ENCODE measurements at regions not wholly inside any gene's neighbourhood (a gene's known extent, or its start where the extent isn't known, plus 50 kb on each side); places are given as distances from the start of the nearest gene placed in this dataset.

- TF ChIP-seq, protein P1, sequence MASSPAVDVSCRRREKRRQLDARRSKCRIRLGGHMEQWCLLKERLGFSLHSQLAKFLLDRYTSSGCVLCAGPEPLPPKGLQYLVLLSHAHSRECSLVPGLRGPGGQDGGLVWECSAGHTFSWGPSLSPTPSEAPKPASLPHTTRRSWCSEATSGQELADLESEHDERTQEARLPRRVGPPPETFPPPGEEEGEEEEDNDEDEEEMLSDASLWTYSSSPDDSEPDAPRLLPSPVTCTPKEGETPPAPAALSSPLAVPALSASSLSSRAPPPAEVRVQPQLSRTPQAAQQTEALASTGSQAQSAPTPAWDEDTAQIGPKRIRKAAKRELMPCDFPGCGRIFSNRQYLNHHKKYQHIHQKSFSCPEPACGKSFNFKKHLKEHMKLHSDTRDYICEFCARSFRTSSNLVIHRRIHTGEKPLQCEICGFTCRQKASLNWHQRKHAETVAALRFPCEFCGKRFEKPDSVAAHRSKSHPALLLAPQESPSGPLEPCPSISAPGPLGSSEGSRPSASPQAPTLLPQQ (tag by site-specific recombination; IDR thresholded peaks at IDR 0.05), result peak; percentile 99
- TF ChIP-seq ZNF148 (tag by site-specific recombination; IDR thresholded peaks at IDR 0.05; ENCODE audit: borderline replicate concordance) (no peak), ZNF48 (tag by site-specific recombination; IDR thresholded peaks at IDR 0.05) (no peak), ZSCAN23 (tag by site-specific recombination; IDR thresholded peaks at IDR 0.05) (peak; percentile 72; the same call in 1 of the 2 replicates), GLI2 (tag by site-specific recombination; IDR thresholded peaks at IDR 0.05; ENCODE audit: borderline replicate concordance, low read depth) (peak; percentile 21; the same call in 1 of the 2 replicates), ZNF677 (tag by site-specific recombination; IDR thresholded peaks at IDR 0.05) (no peak), ZBTB8A (tag by site-specific recombination; IDR thresholded peaks at IDR 0.05) (peak; percentile 48; the same call in 1 of the 2 replicates), ZNF544 (tag by site-specific recombination; IDR thresholded peaks at IDR 0.05) (no peak), ZFP3 (tag by site-specific recombination; IDR thresholded peaks at IDR 0.05; ENCODE audit: low read depth) (no peak), ZBTB20 (tag by site-specific recombination; IDR thresholded peaks at IDR 0.05) (peak; percentile 36; the same call in 1 of the 2 replicates), IKZF3 (tag by site-specific recombination; IDR thresholded peaks at IDR 0.05) (peak; percentile 84), INSM2 (tag by site-specific recombination; IDR thresholded peaks at IDR 0.05) (peak; percentile 83), ZNF138 (tag by site-specific recombination; IDR thresholded peaks at IDR 0.05; ENCODE audit: borderline replicate concordance) (no peak), SALL2 (tag by site-specific recombination; IDR thresholded peaks at IDR 0.05; ENCODE audit: borderline replicate concordance) (no peak), ZNF621 (tag by site-specific recombination; IDR thresholded peaks at IDR 0.05) (no peak), MZF1 (tag by site-specific recombination; IDR thresholded peaks at IDR 0.05; ENCODE audit: borderline replicate concordance) (peak; percentile 84), SETDB1 (IDR thresholded peaks at IDR 0.05; ENCODE audit: insufficient read length, low read length) (peak; percentile 33), ZNF266 (tag by site-specific recombination; IDR thresholded peaks at IDR 0.05; ENCODE audit: low read depth) (no peak), YY1 (tag by site-specific recombination; IDR thresholded peaks at IDR 0.05) (no peak), ZNF2 (tag by site-specific recombination; IDR thresholded peaks at IDR 0.05) (peak; percentile 83), AEBP2 (tag by site-specific recombination; IDR thresholded peaks at IDR 0.05; ENCODE audit: borderline replicate concordance) (no peak)
- TF ChIP-seq, protein P2, sequence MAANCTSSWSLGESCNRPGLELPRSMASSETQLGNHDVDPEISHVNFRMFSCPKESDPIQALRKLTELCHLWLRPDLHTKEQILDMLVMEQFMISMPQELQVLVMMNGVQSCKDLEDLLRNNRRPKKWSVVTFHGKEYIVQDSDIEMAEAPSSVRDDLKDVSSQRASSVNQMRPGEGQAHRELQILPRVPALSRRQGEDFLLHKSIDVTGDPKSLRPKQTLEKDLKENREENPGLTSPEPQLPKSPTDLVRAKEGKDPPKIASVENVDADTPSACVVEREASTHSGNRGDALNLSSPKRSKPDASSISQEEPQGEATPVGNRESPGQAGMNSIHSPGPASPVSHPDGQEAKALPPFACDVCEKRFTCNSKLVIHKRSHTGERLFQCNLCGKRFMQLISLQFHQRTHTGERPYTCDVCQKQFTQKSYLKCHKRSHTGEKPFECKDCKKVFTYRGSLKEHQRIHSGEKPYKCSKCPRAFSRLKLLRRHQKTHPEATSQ (tag by site-specific recombination; IDR thresholded peaks at IDR 0.05), result no peak
- TF ChIP-seq, protein P3, sequence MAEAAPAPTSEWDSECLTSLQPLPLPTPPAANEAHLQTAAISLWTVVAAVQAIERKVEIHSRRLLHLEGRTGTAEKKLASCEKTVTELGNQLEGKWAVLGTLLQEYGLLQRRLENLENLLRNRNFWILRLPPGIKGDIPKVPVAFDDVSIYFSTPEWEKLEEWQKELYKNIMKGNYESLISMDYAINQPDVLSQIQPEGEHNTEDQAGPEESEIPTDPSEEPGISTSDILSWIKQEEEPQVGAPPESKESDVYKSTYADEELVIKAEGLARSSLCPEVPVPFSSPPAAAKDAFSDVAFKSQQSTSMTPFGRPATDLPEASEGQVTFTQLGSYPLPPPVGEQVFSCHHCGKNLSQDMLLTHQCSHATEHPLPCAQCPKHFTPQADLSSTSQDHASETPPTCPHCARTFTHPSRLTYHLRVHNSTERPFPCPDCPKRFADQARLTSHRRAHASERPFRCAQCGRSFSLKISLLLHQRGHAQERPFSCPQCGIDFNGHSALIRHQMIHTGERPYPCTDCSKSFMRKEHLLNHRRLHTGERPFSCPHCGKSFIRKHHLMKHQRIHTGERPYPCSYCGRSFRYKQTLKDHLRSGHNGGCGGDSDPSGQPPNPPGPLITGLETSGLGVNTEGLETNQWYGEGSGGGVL (tag by site-specific recombination; IDR thresholded peaks at IDR 0.05), result peak; percentile 73
- TF ChIP-seq, protein P4, sequence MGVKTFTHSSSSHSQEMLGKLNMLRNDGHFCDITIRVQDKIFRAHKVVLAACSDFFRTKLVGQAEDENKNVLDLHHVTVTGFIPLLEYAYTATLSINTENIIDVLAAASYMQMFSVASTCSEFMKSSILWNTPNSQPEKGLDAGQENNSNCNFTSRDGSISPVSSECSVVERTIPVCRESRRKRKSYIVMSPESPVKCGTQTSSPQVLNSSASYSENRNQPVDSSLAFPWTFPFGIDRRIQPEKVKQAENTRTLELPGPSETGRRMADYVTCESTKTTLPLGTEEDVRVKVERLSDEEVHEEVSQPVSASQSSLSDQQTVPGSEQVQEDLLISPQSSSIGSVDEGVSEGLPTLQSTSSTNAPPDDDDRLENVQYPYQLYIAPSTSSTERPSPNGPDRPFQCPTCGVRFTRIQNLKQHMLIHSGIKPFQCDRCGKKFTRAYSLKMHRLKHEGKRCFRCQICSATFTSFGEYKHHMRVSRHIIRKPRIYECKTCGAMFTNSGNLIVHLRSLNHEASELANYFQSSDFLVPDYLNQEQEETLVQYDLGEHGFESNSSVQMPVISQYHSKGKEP (tag by site-specific recombination; IDR thresholded peaks at IDR 0.05), result peak; percentile 79
- TF ChIP-seq, protein P5, sequence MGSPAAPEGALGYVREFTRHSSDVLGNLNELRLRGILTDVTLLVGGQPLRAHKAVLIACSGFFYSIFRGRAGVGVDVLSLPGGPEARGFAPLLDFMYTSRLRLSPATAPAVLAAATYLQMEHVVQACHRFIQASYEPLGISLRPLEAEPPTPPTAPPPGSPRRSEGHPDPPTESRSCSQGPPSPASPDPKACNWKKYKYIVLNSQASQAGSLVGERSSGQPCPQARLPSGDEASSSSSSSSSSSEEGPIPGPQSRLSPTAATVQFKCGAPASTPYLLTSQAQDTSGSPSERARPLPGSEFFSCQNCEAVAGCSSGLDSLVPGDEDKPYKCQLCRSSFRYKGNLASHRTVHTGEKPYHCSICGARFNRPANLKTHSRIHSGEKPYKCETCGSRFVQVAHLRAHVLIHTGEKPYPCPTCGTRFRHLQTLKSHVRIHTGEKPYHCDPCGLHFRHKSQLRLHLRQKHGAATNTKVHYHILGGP (tag by site-specific recombination; IDR thresholded peaks at IDR 0.05), result peak; percentile 95
Observed at GRCh38 chr6:165846123-165846966, 183.3 kb upstream of the PDE10A start (continued).

Data from HEK293 (cell line).